ENCODE measurements at regions not wholly inside any gene's neighbourhood (a gene's known extent, or its start where the extent isn't known, plus 50 kb on each side); places are given as distances from the start of the nearest gene placed in this dataset.

DNA sequence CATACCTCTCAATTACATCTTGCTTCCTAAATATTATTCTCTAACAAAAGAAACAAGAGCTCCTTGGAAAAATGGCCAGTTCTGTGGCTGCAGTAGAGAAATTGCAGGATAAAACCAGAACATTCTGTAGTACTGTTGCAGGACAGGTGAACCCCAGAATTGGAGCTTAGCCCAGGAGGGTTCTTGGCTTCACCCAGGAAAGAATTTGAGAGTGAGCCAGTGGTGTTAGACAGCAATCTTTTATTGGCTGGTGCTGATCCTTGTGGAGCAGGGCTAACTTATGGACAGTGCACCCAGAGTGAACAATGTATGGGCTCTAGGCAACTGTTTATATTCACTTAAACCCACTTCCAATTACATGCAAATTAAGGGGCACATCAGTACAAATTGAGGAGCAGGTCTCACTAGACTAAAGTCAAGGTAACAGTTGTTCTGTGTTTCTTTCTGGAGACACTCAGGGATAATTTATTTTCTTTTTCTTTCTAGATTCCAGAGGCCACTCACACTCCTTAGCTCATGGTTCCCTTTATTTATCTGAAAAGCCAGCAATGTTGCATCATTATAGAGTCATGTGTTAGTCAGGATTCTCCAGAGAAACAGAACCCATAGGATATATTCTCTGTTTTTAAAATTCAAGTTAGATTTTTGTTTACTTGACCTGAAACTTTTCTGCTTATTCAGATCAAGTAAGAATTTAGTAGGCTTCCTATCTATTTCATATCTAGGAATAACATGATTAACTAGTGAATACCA is 348.1 kb downstream of the CCDC85A start:
- no peaks in the 10 kb centered on the region for H3K9me3 ChIP-seq (replicated peaks in 1 of 3)
- H3K27ac ChIP-seq = no peak overlapping the region
- no peak for DNase-seq
- intact Hi-C loops (cut with DNase I) = no loop called here
- no peak overlapping the region for H3K4me3 ChIP-seq
- TF ChIP-seq, protein P1, sequence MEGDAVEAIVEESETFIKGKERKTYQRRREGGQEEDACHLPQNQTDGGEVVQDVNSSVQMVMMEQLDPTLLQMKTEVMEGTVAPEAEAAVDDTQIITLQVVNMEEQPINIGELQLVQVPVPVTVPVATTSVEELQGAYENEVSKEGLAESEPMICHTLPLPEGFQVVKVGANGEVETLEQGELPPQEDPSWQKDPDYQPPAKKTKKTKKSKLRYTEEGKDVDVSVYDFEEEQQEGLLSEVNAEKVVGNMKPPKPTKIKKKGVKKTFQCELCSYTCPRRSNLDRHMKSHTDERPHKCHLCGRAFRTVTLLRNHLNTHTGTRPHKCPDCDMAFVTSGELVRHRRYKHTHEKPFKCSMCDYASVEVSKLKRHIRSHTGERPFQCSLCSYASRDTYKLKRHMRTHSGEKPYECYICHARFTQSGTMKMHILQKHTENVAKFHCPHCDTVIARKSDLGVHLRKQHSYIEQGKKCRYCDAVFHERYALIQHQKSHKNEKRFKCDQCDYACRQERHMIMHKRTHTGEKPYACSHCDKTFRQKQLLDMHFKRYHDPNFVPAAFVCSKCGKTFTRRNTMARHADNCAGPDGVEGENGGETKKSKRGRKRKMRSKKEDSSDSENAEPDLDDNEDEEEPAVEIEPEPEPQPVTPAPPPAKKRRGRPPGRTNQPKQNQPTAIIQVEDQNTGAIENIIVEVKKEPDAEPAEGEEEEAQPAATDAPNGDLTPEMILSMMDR (IDR thresholded peaks at IDR 0.05) = no peak
- TF ChIP-seq POLR2A (IDR thresholded peaks at IDR 0.05) = no peak
- no peaks in the 10 kb centered on the region for H3K4me1 ChIP-seq (replicated peaks in 1 of 2)
- H3K27me3 ChIP-seq = no peaks in the 10 kb centered on the region
- H3K36me3 ChIP-seq (replicated peaks in 1 of 2) = no peaks in the 10 kb centered on the region

- Histone ChIP-seq H3K27ac (no peak overlapping the region), H3K9me3 (replicated peaks in 1 of 3) (no peaks in the 10 kb centered on the region), H3K36me3 (replicated peaks in 1 of 2) (no peaks in the 10 kb centered on the region), H3K27me3 (no peaks in the 10 kb centered on the region), H3K4me3 (no peak overlapping the region), H3K4me1 (replicated peaks in 1 of 2) (no peaks in the 10 kb centered on the region)
- intact Hi-C loops (cut with DNase I) = no loop called here
- DNase-seq = no peak
- TF ChIP-seq POLR2A (IDR thresholded peaks at IDR 0.05) = no peak
- TF ChIP-seq, protein P1 (IDR thresholded peaks at IDR 0.05) = no peak
- 69 to 79% (median 75%) methylated on average over 2 of the region's 2 CpGs for WGBS, 4 donors
Measured at GRCh38 chr2:56534321-56534720, 350.5 kb downstream of the CCDC85A start.

DNA sequence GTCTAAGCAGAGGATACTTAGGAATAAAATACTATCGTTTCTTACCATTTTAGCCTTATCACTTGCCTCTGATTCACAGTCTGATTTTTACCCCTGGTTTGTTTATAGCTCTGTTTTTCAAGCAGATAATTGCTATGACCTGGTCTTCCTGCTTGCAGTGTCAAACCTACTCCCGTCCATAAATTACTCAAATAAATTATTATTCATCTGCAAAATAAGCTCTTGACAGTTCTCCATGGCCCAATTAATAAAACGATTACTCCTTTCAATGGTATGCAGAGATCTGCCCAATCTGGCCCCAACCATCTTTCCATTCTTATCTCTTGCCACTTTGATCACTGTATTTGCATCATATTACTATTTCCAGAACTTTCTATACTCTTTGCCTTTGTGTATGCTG is 354.0 kb downstream of the CCDC85A start:
- Histone ChIP-seq H3K27me3 (no peaks in the 10 kb centered on the region), H3K4me1 (replicated peaks in 1 of 2) (no peaks in the 10 kb centered on the region), H3K36me3 (replicated peaks in 1 of 2) (no peaks in the 10 kb centered on the region), H3K4me3 (no peak overlapping the region), H3K27ac (no peak overlapping the region), H3K9me3 (replicated peaks in 1 of 3) (no peaks in the 10 kb centered on the region)
- intact Hi-C loops (cut with DNase I) = no loop called here
- no peak for TF ChIP-seq POLR2A (IDR thresholded peaks at IDR 0.05)
- TF ChIP-seq, protein P1 (IDR thresholded peaks at IDR 0.05) = no peak
- WGBS, 4 donors = 41 to 56% (median 48%) methylated on average over 3 of the region's 3 CpGs
- DNase-seq = no peak

- Histone ChIP-seq H3K4me3 (no peak overlapping the region), H3K27me3 (no peaks in the 10 kb centered on the region), H3K27ac (no peak overlapping the region), H3K4me1 (replicated peaks in 1 of 2) (no peaks in the 10 kb centered on the region), H3K36me3 (replicated peaks in 1 of 2) (no peaks in the 10 kb centered on the region), H3K9me3 (replicated peaks in 1 of 3) (no peaks in the 10 kb centered on the region)
- 66 to 82% (median 76%) methylated on average over 2 of the region's 2 CpGs for WGBS, 4 donors
- intact Hi-C loops (cut with DNase I) = no loop called here
- TF ChIP-seq POLR2A (IDR thresholded peaks at IDR 0.05) = no peak
- TF ChIP-seq, protein P1 (IDR thresholded peaks at IDR 0.05) = no peak
- DNase-seq = no peak
Measured at GRCh38 chr2:56539618-56540017, 355.8 kb downstream of the CCDC85A start.
